AG09309 (cell line): ENCODE measurements at regions not wholly inside any gene's neighbourhood (a gene's known extent, or its start where the extent isn't known, plus 50 kb on each side); places are given as distances from the start of the nearest gene placed in this dataset.
"Not testable (repeated sequence)": the region's sequence is repeated elsewhere in the genome, so short reads cannot be mapped to it uniquely, and the experiment has no call there.

Experiments used
- DNase-seq: peaks from one replicate; pipeline ENCODE4 v3.0.0-alpha.2; 2010; ENCODE audit warnings: low read depth
- H3K4me3 ChIP-seq: 2 replicates; pipeline ENCODE4 v1.5.1; 2011; ENCODE audit warnings: mild to moderate bottlenecking, low read depth, low read length, moderate library complexity; ENCODE audit not compliant: control insufficient read depth
- TF ChIP-seq, protein P1 (sequence below): IDR thresholded peaks from 2 replicates; pipeline ENCODE4 v1.5.1; 2011; ENCODE audit warnings: mild to moderate bottlenecking, low read depth, low read length, inconsistent platforms; ENCODE audit not compliant: insufficient read depth, control insufficient read depth; ENCODE audit errors: missing control alignments

DNA sequence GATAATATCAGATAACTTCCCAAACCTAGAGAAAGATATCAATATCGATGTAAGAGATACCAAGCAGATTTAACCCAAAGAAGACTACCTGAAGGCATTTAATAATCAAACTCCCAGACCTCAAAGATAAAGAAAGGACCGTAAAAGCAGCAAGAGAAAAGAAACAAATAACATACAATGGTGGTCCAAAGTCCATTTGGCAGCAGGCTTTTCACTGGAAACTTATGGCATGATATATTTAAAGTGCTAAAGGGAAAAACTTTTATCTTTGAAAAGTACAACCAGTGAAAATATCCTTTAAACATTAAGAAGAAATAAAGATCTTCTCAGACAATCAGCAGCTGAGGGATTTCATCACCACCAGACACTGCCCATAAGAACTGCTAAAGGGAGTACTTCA lies 812.7 kb upstream of the ADAMTS5 start:
- TF ChIP-seq, protein P1, sequence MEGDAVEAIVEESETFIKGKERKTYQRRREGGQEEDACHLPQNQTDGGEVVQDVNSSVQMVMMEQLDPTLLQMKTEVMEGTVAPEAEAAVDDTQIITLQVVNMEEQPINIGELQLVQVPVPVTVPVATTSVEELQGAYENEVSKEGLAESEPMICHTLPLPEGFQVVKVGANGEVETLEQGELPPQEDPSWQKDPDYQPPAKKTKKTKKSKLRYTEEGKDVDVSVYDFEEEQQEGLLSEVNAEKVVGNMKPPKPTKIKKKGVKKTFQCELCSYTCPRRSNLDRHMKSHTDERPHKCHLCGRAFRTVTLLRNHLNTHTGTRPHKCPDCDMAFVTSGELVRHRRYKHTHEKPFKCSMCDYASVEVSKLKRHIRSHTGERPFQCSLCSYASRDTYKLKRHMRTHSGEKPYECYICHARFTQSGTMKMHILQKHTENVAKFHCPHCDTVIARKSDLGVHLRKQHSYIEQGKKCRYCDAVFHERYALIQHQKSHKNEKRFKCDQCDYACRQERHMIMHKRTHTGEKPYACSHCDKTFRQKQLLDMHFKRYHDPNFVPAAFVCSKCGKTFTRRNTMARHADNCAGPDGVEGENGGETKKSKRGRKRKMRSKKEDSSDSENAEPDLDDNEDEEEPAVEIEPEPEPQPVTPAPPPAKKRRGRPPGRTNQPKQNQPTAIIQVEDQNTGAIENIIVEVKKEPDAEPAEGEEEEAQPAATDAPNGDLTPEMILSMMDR = no peak
- no peak overlapping the region for H3K4me3 ChIP-seq
- DNase-seq = no peak

DNA sequence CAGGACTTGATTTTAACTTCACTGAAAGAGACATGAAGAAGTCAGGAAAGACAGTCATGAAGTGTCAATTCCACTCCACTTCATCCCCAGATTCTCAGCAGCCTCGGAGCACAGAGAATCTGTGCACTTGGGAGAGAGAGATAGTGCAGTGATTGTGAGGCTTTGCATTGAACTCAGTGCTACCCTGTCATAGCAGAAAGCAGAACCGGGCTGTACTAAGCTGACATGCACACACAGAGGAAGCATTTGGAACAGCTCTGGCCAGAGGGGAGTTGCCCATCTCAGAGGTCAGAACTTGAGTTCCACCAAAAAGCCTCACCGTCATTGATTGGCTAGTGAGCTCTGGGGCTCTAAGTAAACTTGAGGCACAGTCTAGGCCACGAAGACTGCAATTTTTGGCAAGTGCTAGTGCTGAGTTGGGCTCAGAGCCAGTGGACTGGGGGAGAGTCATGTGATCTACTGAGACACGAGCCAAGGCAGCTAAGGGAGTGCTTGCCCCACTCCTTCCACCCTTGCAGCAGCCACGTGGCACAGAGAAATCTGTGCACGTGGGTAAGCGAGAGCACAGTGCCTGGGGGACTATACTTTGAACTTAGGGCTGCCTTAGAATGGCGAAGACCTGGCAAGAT lies 810.2 kb upstream of the ADAMTS5 start:
- TF ChIP-seq, protein P1 = no peak
- no peak overlapping the region for H3K4me3 ChIP-seq
- no peak for DNase-seq

DNA sequence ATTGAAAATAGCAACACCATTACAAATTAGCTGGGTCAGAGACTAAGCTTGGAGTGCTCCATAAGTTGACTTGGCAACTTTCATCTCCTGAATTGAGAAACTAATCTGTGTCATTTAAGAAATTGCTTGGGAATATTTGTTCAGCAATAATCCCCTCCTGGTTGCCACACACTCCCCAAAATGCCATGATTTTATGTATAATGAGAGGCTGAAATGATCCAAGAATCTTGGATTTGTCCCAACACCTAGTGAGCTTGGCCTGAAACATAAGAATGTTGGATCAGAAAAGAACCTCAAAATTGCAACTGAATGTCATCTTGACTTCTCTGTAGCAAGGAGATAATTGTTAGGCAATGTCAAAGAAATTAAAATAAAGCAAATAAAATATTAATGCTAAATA lies 805.9 kb upstream of the ADAMTS5 start:
- H3K4me3 ChIP-seq = no peak overlapping the region
- DNase-seq = peak; percentile 46
- TF ChIP-seq, protein P1 = no peak

DNA sequence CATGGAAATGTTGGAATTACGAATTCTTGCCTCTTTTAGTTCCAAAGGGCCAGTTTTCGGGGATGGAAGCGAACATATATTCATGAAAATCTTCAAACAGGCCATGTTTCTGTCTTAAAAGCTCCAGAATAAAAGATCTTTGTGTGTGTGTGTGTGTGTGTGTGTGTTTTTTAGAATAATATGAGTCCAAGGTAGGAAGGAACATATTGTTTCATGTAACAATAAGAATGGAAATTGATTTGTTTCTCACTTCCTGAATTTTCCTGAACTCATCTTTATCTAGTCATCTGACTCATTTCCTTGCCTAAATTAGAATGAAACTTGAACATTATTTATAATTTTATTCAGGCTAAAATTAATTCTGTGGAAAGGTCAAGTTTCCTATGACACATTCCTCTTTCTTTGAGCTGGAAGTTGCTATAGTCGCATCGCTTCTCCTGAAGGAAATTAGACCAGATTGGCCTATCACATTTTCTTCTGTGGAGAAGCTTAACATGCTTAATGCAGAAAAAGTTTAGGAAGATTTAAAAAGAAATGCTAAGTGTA lies 805.1 kb upstream of the ADAMTS5 start:
- DNase-seq = no peak
- H3K4me3 ChIP-seq = no peak overlapping the region
- TF ChIP-seq, protein P1 = no peak

DNA sequence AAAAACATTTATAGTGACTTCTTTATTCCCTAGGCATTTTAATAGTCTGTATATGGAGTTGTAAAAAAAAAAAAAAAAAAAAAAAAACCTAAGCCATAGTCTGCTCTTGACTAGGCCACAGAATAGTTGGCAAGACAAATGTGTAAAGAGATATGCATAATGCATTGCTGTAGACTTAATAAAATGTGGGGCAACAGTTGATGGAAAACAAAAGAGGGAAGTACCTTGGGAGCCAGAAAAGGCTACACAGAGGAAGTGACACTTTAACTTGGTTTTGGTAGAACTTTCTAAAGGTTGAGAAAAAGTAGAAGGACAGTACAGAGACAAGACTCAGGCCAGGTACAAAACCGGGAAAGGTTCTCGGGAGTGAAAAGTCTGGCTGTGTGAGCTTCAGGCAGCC lies 802.9 kb upstream of the ADAMTS5 start:
- DNase-seq = no peak
- no peak overlapping the region for H3K4me3 ChIP-seq
- TF ChIP-seq, protein P1 = no peak

DNA sequence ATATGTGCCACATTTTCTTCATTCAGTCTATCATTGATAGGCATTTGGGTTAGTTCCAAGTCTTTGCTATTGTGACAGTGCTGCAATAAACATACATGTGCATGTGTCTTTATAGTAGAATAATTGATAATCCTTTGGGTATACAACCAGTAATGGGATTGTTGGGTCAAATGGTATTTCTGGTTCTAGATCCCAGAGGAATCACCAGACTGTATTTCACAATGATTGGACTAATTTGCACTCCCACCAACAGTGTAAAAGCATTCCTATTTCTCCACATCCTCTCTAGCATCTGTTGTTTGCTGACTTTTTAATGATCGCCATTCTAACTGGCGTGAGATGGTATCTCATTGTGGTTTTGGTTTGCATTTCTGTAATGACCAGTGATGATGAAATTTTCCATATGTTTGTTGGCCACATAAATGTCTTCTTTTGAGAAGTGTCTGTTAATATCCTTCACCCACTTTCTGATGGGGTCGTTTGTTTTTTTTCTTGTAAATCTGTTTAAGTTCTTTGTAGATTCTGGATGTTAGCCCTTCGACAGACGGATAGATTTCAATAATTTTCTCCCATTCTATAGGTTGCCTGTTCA lies 801.3 kb upstream of the ADAMTS5 start:
- DNase-seq, H3K4me3 ChIP-seq: not testable (repeated sequence)

DNA sequence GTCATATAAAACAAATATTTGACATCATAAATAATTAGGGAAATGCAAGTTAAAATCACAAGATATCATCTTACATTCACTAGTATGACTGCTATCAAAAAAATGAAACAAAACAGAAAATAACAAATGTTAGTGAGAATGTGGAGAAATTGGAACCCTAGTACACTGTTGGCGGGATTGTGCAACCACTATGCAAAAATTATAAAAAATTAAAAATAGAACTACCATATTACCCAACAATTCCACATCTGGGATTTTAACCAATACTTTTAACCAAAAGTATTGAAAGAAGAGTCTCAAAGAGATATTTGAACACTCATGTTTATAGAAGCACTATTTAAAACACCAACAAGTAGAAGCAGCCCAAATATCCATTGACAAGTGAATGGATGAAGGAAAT lies 797.2 kb upstream of the ADAMTS5 start:
- no peak for DNase-seq
- TF ChIP-seq, protein P1 = no peak
- H3K4me3 ChIP-seq = no peak overlapping the region
